DOHH2 (cell line): ENCODE measurements at regions not wholly inside any gene's neighbourhood (a gene's known extent, or its start where the extent isn't known, plus 50 kb on each side); places are given as distances from the start of the nearest gene placed in this dataset.

Source experiments
- H3F3A ChIP-seq: fragments of 200-600 bp; sonication (generic), shearing (Covaris generic); 2 replicates; pipeline ENCODE4 v1.6.0; 2016; ENCODE audit warnings: antibody characterized with exemption, mild to moderate bottlenecking; ENCODE audit not compliant: control insufficient read depth, insufficient read depth
- H3K27ac ChIP-seq: fragments of 200-600 bp; sonication (generic); 2 replicates; pipeline ENCODE4 v1.5.1; 2014; ENCODE audit warnings: low read depth, mild to moderate bottlenecking, low read length, moderate library complexity
- H3K27me3 ChIP-seq: fragments of 200-600 bp; sonication (generic); 2 replicates; pipeline ENCODE4 v1.6.1; 2014; ENCODE audit warnings: mild to moderate bottlenecking, low read length, mixed read lengths; ENCODE audit not compliant: control insufficient read depth
- H3K36me3 ChIP-seq: fragments of 200-600 bp; sonication (generic); 2 replicates; pipeline ENCODE4 v1.6.1; 2014; ENCODE audit warnings: mild to moderate bottlenecking, low read length, moderate library complexity, mixed read lengths; ENCODE audit not compliant: control insufficient read depth
- H3K4me1 ChIP-seq: fragments of 200-600 bp; sonication (generic); 2 replicates; pipeline ENCODE4 v1.6.1; 2014; ENCODE audit warnings: mild to moderate bottlenecking, low read length, mixed read lengths; ENCODE audit not compliant: control insufficient read depth
- H3K4me2 ChIP-seq: fragments of 200-600 bp; sonication (generic); 2 replicates; pipeline ENCODE4 v1.6.0; 2014; ENCODE audit warnings: mild to moderate bottlenecking, low read length, moderate library complexity
- H3K4me3 ChIP-seq: fragments of 200-600 bp; sonication (generic); 2 replicates; pipeline ENCODE4 v1.5.1; 2014; ENCODE audit warnings: mild to moderate bottlenecking, low read length, mixed read lengths
- H3K79me2 ChIP-seq: fragments of 200-600 bp; sonication (generic); 2 replicates; pipeline ENCODE4 v1.6.1; 2014; ENCODE audit warnings: mild to moderate bottlenecking, low read length, mixed read lengths; ENCODE audit not compliant: control insufficient read depth
- H3K9me2 ChIP-seq: fragments of 200-600 bp; sonication (generic); replicated peaks from 2 replicates; pipeline ENCODE4 v1.6.1; 2014; ENCODE audit warnings: mild to moderate bottlenecking, low read length, mixed read lengths; ENCODE audit not compliant: control insufficient read depth
- H3K9me3 ChIP-seq: fragments of 200-600 bp; sonication (generic); 2 replicates; pipeline ENCODE4 v1.6.1; 2014; ENCODE audit warnings: antibody characterized with exemption, low read length, mixed read lengths; ENCODE audit not compliant: control insufficient read depth, insufficient read depth
- H4K20me1 ChIP-seq: fragments of 200-600 bp; sonication (generic); 2 replicates; pipeline ENCODE4 v1.6.0; 2014; ENCODE audit warnings: low read depth, mild to moderate bottlenecking, antibody characterized with exemption, low read length, moderate library complexity; ENCODE audit not compliant: control insufficient read depth, insufficient read depth
- CTCF ChIP-seq: fragments of 200-600 bp; sonication (generic); IDR thresholded peaks from one replicate; pipeline ENCODE4 v1.5.1; 2014; ENCODE audit warnings: antibody characterized with exemption, mild to moderate bottlenecking, low read depth, low read length; ENCODE audit not compliant: poor library complexity, severe bottlenecking
- EZH2phosphoT487 ChIP-seq: fragments of 200-600 bp; sonication (generic); IDR thresholded peaks from 2 replicates; pipeline ENCODE4 v1.6.1; 2017; ENCODE audit warnings: borderline replicate concordance, mild to moderate bottlenecking, antibody characterized with exemption, low read length, moderate library complexity, mixed read lengths

DNA sequence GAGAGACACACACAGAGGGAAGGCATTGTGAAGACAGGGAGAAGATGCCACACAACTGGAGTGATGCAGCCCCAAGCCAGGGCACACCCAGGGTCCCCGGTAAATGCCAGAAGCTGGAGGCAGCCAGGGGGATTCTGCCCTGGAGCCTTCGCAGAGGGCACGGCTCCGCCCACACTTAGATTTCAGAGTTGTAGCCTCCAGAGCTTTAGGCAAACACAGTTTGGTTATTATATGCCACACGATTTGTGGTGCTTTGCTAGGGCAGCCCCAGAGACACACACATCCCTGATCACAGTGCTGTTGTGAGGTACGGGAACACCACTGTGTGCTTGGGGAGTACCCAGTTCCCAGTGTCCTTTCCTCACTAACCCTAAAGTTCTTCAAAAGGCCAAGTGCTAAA lies 280.6 kb downstream of the SMOC2 start:
- H3K27ac ChIP-seq, result no peak overlapping the region
- no peaks in the 10 kb centered on the region for H3K79me2 ChIP-seq
- no peak overlapping the region for H3K4me2 ChIP-seq
- TF ChIP-seq CTCF (no peak), EZH2phosphoT487 (no peak)
- no peaks in the 10 kb centered on the region for H3K27me3 ChIP-seq
- no peaks in the 10 kb centered on the region; the same call in 1 of the 2 replicates for H3K9me3 ChIP-seq
- H3K4me3 ChIP-seq, result no peak overlapping the region
- no peaks in the 10 kb centered on the region for H3K36me3 ChIP-seq
- H3K4me1 ChIP-seq, result no peaks in the 10 kb centered on the region
- no peaks in the 10 kb centered on the region for H4K20me1 ChIP-seq
- H3F3A ChIP-seq, result no peaks in the 10 kb centered on the region
- H3K9me2 ChIP-seq, result no peaks in the 10 kb centered on the region

DNA sequence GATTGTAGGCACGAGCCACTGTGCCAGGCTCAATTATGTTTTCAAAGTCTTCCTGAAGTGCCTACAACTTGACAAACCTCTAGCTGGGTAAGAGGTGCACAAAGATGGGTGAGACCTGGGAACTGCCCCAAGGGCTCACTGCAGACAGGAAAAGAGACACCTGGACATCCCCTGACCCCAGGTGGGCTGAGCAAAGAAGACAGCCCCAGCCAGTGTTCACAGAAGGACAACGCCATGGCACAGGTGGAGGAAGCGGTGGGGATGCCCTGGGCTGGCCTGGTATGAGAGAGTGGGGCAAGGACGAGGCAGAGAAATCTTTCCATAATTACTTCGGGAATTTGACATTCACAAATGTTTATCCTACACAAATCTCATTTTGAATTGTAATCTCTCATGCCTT lies 278.9 kb downstream of the SMOC2 start:
- no peaks in the 10 kb centered on the region for H3K9me2 ChIP-seq
- no peaks in the 10 kb centered on the region for H3K36me3 ChIP-seq
- H3K79me2 ChIP-seq, result no peaks in the 10 kb centered on the region
- H3K4me2 ChIP-seq, result no peak overlapping the region
- H3K4me1 ChIP-seq, result no peaks in the 10 kb centered on the region
- no peak overlapping the region for H3K4me3 ChIP-seq
- no peaks in the 10 kb centered on the region for H3K27me3 ChIP-seq
- no peak for TF ChIP-seq EZH2phosphoT487
- TF ChIP-seq CTCF, result no peak
- H3K27ac ChIP-seq, result no peak overlapping the region
- no peaks in the 10 kb centered on the region for H3F3A ChIP-seq
- no peaks in the 10 kb centered on the region for H4K20me1 ChIP-seq
- no peaks in the 10 kb centered on the region; the same call in 1 of the 2 replicates for H3K9me3 ChIP-seq

GRCh38 chr6:168718821-168719475 lies 278.0 kb downstream of the SMOC2 start:
- Histone ChIP-seq H3K27ac (no peak overlapping the region), H4K20me1 (no peaks in the 10 kb centered on the region), H3K36me3 (no peaks in the 10 kb centered on the region), H3K9me2 (no peaks in the 10 kb centered on the region), H3K79me2 (no peaks in the 10 kb centered on the region), H3K27me3 (no peaks in the 10 kb centered on the region), H3K4me2 (no peak overlapping the region), H3K9me3 (no peaks in the 10 kb centered on the region), H3K4me1 (no peaks in the 10 kb centered on the region), H3F3A (no peaks in the 10 kb centered on the region), H3K4me3 (no peak overlapping the region)
- TF ChIP-seq CTCF, result no peak
- no peak for TF ChIP-seq EZH2phosphoT487
